Fibroblast of pulmonary artery (primary cell): ENCODE measurements at regions not wholly inside any gene's neighbourhood (a gene's known extent, or its start where the extent isn't known, plus 50 kb on each side); places are given as distances from the start of the nearest gene placed in this dataset.
"Not testable (repeated sequence)": the region's sequence is repeated elsewhere in the genome, so short reads cannot be mapped to it uniquely, and the experiment has no call there.

ENCODE experiments used
- DNase-seq: peaks from one replicate; pipeline ENCODE4 v3.0.0-alpha.2; 2010; ENCODE audit warnings: low read depth
- H3K4me3 ChIP-seq: replicated peaks from 2 replicates; pipeline ENCODE4 v1.5.1; 2011; ENCODE audit warnings: low read depth, mild to moderate bottlenecking, control low read depth, low read length, moderate library complexity
- CTCF ChIP-seq: IDR thresholded peaks from 2 replicates; pipeline ENCODE4 v1.5.1; 2011; ENCODE audit warnings: mild to moderate bottlenecking, control low read depth, low read length, inconsistent platforms; ENCODE audit errors: missing control alignments

GRCh38 chr21:15660423-15660804 lies 69.4 kb upstream of the USP25 start:
- H3K4me3 ChIP-seq, result no peak overlapping the region
- DNase-seq, result no peak
- no peak for TF ChIP-seq CTCF

DNA sequence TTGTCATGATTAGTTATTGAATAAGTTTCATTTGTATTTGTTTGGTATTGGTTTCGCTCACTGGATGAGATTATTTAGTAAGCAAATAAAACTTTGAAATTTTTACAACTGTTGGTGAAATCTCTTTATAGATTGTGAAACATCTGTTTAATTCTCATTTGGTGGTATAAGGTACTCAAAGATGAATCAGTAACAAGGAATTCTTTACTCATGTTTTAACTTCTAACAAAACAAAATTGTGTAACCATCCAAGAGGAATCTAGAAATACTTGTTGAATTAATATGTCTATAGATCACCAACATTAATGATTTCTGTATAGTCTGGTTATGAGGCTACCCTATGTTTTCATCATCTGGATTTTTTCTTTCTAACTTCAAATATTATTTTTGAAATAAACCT lies 62.8 kb upstream of the USP25 start:
- no peak overlapping the region for H3K4me3 ChIP-seq
- peak; percentile 72 for DNase-seq
- no peak for TF ChIP-seq CTCF

DNA sequence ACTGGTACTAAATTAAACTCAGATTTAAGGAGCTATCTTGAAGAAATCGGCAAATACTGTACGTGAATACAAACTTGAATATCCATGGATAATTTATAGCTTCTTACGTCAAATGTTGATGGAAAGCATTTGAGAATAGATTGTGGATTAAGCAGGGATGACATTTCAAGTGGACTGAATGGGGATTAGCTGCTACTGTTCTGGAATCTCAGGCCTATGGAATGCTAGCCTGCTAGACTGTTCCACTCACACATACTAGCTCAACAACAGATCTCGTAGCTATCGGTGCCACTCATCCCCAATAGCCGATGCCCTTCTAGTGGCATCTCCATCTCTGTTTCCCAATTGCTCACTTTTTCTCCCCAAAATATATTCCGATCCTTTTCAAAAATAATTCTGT lies 62.0 kb upstream of the USP25 start:
- TF ChIP-seq CTCF, result no peak
- H3K4me3 ChIP-seq, result no peak overlapping the region
- no peak for DNase-seq

DNA sequence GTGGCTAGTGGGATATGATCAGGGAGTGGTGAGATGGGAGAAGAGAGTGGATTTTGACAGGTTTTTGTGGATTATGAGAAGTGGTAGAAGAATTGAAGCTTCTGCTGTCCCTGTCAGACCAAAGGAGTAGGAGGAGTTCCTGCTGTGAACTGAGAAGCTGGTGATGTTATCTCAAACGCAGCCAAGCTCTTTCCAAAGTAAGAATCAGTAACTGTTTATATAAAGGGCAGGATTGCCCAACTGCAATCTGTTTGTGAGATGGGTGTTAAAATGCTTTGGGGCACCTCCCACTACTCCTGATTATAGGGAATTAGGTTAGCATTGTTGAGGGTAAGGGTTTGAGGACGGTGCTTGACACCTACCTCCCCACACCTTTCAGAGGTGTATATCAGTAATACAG lies 60.5 kb upstream of the USP25 start:
- H3K4me3 ChIP-seq, result no peak overlapping the region
- TF ChIP-seq CTCF, result no peak
- peak; percentile 42 for DNase-seq

GRCh38 chr21:15671188-15671587 lies 58.6 kb upstream of the USP25 start:
- no peak overlapping the region for H3K4me3 ChIP-seq
- DNase-seq, result no peak
- TF ChIP-seq CTCF, result no peak

- DNase-seq, H3K4me3 ChIP-seq: not testable (repeated sequence)
Observed at GRCh38 chr21:15672578-15672977, 57.2 kb upstream of the USP25 start.

GRCh38 chr21:15676935-15677334 lies 52.8 kb upstream of the USP25 start:
- no peak for TF ChIP-seq CTCF
- H3K4me3 ChIP-seq, result no peak overlapping the region
- peak; percentile 22 for DNase-seq

DNA sequence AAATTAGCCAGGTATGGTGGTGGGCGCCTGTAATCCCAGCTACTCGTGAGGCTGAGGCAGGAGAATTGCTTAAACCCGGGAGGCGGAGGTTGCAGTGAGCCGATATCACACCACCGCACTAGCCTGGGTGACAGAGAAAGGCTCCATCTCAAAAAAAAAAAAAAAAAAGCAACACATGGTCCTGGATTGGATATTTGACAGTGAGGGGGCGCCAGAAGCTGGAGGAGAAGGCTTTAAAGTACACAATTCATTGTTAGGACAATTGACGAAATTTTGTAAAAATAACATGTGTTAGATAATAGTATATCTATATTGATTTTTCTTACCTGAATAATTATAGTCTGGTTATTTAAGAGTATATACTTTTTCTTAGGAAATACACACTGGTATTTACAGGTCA lies 50.2 kb upstream of the USP25 start:
- DNase-seq, result no peak

More for the DNA sequence above, 50.2 kb upstream of the USP25 start:
- H3K4me3 ChIP-seq, result no peak overlapping the region
- TF ChIP-seq CTCF, result no peak
